ENCODE measurements at regions not wholly inside any gene's neighbourhood (a gene's known extent, or its start where the extent isn't known, plus 50 kb on each side); places are given as distances from the start of the nearest gene placed in this dataset.

DNA sequence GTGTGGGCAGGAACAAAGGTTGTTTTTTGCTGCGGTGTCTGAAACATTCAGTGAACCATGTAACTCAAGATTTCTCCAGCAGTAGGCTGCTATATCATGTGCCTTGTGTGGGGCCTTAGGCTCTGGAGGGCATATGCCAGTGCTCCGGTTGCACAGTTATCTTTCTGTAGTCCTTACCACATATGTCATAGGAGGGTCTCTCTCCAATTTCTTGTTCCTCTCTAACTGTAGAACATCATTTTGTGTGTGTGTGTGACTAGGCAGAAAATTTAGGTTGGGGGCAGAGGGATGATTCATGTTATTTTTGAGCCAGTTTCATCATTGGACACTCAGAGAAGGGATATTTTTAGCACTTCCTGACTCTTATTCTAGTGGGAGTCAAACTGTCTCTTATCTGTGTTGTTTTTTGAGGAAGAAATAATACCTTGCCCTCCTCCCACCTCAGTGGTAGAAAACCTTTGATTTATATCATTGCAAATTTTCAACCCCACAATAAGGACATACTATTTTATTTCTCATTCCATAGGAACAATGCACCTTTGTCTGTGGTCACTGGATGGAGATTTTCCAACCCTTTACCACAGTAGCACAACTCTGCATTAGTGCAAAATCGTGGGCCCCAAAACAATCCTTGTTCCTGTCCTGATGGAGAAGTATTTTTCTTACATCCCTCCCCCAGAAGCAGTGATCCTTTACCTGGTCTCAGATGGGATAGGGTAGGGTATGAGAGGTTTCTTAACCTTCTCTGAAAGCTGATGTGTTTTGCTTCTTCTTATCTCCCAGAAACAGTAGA is 113.9 kb downstream of the CCDC74A start:
- TF ChIP-seq SP1 (IDR thresholded peaks at IDR 0.05; ENCODE audit: low read depth, low read length) (no peak), YY1 (IDR thresholded peaks at IDR 0.05; ENCODE audit: low read depth, low read length) (no peak), MTA3 (IDR thresholded peaks at IDR 0.05; ENCODE audit: borderline replicate concordance, low read length) (no peak), IKZF2 (IDR thresholded peaks at IDR 0.05) (no peak), JUND (IDR thresholded peaks at IDR 0.05; ENCODE audit: low read depth, low read length) (no peak), ZZZ3 (IDR thresholded peaks at IDR 0.05; ENCODE audit: control insufficient read depth, insufficient read length, low read depth) (no peak), POLR2A (IDR thresholded peaks at IDR 0.05; ENCODE audit: low read depth, low read length) (no peak), CBX5 (IDR thresholded peaks at IDR 0.05; ENCODE audit: low read depth) (no peak), SMC3 (IDR thresholded peaks at IDR 0.05; ENCODE audit: borderline replicate concordance, low read length) (no peak), EP300 (IDR thresholded peaks at IDR 0.05; ENCODE audit: borderline replicate concordance in 1 of 2, control insufficient read depth in 1 of 2, low read depth in 2 of 2, low read length in 2 of 2) (no peak)
- TF ChIP-seq, protein P1, sequence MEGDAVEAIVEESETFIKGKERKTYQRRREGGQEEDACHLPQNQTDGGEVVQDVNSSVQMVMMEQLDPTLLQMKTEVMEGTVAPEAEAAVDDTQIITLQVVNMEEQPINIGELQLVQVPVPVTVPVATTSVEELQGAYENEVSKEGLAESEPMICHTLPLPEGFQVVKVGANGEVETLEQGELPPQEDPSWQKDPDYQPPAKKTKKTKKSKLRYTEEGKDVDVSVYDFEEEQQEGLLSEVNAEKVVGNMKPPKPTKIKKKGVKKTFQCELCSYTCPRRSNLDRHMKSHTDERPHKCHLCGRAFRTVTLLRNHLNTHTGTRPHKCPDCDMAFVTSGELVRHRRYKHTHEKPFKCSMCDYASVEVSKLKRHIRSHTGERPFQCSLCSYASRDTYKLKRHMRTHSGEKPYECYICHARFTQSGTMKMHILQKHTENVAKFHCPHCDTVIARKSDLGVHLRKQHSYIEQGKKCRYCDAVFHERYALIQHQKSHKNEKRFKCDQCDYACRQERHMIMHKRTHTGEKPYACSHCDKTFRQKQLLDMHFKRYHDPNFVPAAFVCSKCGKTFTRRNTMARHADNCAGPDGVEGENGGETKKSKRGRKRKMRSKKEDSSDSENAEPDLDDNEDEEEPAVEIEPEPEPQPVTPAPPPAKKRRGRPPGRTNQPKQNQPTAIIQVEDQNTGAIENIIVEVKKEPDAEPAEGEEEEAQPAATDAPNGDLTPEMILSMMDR (IDR thresholded peaks at IDR 0.05 in 2 of 3, conservative IDR thresholded peaks at IDR 0.05 in 1 of 3; ENCODE audit: control insufficient read depth in 2 of 3, extremely low read depth in 1 of 3, insufficient read depth in 1 of 3, low read depth in 3 of 3, low read length in 3 of 3): no peak
- TF ChIP-seq, protein P2, sequence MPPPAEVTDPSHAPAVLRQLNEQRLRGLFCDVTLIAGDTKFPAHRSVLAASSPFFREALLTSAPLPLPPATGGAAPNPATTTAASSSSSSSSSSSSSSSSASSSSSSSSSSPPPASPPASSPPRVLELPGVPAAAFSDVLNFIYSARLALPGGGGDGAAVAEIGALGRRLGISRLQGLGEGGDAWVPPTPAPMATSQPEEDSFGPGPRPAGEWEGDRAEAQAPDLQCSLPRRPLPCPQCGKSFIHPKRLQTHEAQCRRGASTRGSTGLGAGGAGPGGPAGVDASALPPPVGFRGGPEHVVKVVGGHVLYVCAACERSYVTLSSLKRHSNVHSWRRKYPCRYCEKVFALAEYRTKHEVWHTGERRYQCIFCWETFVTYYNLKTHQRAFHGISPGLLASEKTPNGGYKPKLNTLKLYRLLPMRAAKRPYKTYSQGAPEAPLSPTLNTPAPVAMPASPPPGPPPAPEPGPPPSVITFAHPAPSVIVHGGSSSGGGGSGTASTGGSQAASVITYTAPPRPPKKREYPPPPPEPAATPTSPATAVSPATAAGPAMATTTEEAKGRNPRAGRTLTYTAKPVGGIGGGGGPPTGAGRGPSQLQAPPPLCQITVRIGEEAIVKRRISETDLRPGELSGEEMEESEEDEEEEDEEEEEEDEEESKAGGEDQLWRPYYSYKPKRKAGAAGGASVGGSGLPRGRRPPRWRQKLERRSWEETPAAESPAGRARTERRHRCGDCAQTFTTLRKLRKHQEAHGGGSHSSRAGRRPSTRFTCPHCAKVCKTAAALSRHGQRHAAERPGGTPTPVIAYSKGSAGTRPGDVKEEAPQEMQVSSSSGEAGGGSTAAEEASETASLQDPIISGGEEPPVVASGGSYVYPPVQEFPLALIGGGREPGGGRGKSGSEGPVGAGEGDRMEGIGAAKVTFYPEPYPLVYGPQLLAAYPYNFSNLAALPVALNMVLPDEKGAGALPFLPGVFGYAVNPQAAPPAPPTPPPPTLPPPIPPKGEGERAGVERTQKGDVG (CRISPR knock-in tag; IDR thresholded peaks at IDR 0.05): no peak
- TF ChIP-seq, protein P3, sequence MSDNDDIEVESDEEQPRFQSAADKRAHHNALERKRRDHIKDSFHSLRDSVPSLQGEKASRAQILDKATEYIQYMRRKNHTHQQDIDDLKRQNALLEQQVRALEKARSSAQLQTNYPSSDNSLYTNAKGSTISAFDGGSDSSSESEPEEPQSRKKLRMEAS (IDR thresholded peaks at IDR 0.05; ENCODE audit: low read depth, low read length): no peak
